ENCODE measurements at regions not wholly inside any gene's neighbourhood (a gene's known extent, or its start where the extent isn't known, plus 50 kb on each side); places are given as distances from the start of the nearest gene placed in this dataset.

DNA sequence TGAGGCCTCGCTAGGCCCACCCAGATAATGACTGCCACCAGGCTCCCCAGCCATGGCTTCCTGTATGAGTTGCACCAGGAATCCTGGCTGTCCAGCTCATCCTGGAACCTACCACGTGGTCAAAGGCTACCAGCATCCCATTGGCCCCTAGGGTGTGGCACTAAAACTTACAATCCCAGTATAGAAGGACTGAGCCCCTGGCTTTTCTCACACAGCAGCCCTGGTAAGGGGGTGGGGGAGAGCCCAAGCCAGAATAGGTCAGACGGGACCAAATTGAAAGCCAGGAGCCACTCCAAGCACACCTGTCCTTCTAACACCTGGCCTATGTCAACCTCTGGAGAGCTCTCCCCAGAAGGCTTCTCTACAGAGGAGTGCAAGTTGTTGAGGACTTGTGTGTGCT lies 269.3 kb upstream of the AGTR2 start:
- Mint-ChIP-seq H3K27me3 (ENCODE audit: low read depth) (peaks cover 4% of the 10 kb centered on the region), H3K4me1 (no peaks in the 10 kb centered on the region), H3K4me3 (no peak overlapping the region), H3K9me3 (no peaks in the 10 kb centered on the region), H3K27ac (no peak overlapping the region), H3K36me3 (peaks cover 32% of the 10 kb centered on the region)
- POLR2A ChIA-PET: no interaction called here
- ATAC-seq (no peak), DNase-seq (ENCODE audit: low spot score) (no peak)
- CTCF ChIA-PET: no interaction called here
- TF ChIP-seq ARID4B (CRISPR knock-in tag; IDR thresholded peaks at IDR 0.05; ENCODE audit: borderline replicate concordance): no peak
- TF ChIP-seq, protein P1, sequence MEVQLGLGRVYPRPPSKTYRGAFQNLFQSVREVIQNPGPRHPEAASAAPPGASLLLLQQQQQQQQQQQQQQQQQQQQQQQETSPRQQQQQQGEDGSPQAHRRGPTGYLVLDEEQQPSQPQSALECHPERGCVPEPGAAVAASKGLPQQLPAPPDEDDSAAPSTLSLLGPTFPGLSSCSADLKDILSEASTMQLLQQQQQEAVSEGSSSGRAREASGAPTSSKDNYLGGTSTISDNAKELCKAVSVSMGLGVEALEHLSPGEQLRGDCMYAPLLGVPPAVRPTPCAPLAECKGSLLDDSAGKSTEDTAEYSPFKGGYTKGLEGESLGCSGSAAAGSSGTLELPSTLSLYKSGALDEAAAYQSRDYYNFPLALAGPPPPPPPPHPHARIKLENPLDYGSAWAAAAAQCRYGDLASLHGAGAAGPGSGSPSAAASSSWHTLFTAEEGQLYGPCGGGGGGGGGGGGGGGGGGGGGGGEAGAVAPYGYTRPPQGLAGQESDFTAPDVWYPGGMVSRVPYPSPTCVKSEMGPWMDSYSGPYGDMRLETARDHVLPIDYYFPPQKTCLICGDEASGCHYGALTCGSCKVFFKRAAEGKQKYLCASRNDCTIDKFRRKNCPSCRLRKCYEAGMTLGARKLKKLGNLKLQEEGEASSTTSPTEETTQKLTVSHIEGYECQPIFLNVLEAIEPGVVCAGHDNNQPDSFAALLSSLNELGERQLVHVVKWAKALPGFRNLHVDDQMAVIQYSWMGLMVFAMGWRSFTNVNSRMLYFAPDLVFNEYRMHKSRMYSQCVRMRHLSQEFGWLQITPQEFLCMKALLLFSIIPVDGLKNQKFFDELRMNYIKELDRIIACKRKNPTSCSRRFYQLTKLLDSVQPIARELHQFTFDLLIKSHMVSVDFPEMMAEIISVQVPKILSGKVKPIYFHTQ (CRISPR knock-in tag; IDR thresholded peaks at IDR 0.05): no peak
- TF ChIP-seq ZNF317 (CRISPR knock-in tag; IDR thresholded peaks at IDR 0.05; ENCODE audit: borderline replicate concordance, low read depth): no peak
- TF ChIP-seq, protein P2, sequence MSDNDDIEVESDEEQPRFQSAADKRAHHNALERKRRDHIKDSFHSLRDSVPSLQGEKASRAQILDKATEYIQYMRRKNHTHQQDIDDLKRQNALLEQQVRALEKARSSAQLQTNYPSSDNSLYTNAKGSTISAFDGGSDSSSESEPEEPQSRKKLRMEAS (CRISPR knock-in tag; IDR thresholded peaks at IDR 0.05): no peak
- no peak for TF ChIP-seq FOXK1 (CRISPR knock-in tag; IDR thresholded peaks at IDR 0.05)
- TF ChIP-seq CBFB (CRISPR knock-in tag; IDR thresholded peaks at IDR 0.05; ENCODE audit: low read depth): no peak
- TF ChIP-seq, protein P3, sequence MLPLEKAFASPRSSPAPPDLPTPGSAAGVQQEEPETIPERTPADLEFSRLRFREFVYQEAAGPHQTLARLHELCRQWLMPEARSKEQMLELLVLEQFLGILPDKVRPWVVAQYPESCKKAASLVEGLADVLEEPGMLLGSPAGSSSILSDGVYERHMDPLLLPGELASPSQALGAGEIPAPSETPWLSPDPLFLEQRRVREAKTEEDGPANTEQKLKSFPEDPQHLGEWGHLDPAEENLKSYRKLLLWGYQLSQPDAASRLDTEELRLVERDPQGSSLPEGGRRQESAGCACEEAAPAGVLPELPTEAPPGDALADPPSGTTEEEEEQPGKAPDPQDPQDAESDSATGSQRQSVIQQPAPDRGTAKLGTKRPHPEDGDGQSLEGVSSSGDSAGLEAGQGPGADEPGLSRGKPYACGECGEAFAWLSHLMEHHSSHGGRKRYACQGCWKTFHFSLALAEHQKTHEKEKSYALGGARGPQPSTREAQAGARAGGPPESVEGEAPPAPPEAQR (CRISPR knock-in tag; IDR thresholded peaks at IDR 0.05): no peak
- TF ChIP-seq ZBTB21 (CRISPR knock-in tag; IDR thresholded peaks at IDR 0.05; ENCODE audit: borderline replicate concordance): no peak
- TF ChIP-seq USF1 (CRISPR knock-in tag; IDR thresholded peaks at IDR 0.05): no peak
- TF ChIP-seq ERG (CRISPR knock-in tag; IDR thresholded peaks at IDR 0.05): no peak
- TF ChIP-seq ZNF416 (CRISPR knock-in tag; IDR thresholded peaks at IDR 0.05): no peak
- TF ChIP-seq OVOL2 (CRISPR knock-in tag; IDR thresholded peaks at IDR 0.05; ENCODE audit: borderline replicate concordance): no peak
- TF ChIP-seq TCF7 (CRISPR knock-in tag; IDR thresholded peaks at IDR 0.05; ENCODE audit: low read depth): no peak
- no peak for TF ChIP-seq ZNF121 (CRISPR knock-in tag; IDR thresholded peaks at IDR 0.05)

- ATAC-seq: no peak
- CTCF ChIA-PET: interaction anchor here (1.0 kb wide), 1 partner anchor 38 kb away, joined by 3 read pairs; no protein-coding TSS in a partner anchor
- no peak overlapping the region for H3K27ac Mint-ChIP-seq
- H3K9me3 Mint-ChIP-seq: no peaks in the 10 kb centered on the region
- H3K4me3 Mint-ChIP-seq: no peak overlapping the region
- POLR2A ChIA-PET: no interaction called here
- H3K4me1 Mint-ChIP-seq: no peaks in the 10 kb centered on the region
- H3K27me3 Mint-ChIP-seq (ENCODE audit: low read depth): peaks cover 9% of the 10 kb centered on the region
- peaks cover 20% of the 10 kb centered on the region for H3K36me3 Mint-ChIP-seq
- no peak for DNase-seq (ENCODE audit: low spot score)
- TF ChIP-seq PRRX2 (CRISPR knock-in tag; IDR thresholded peaks at IDR 0.05) (no peak), SMAD4 (CRISPR knock-in tag; IDR thresholded peaks at IDR 0.05) (no peak), PRDM15 (CRISPR knock-in tag; IDR thresholded peaks at IDR 0.05) (no peak), GTF2I (CRISPR knock-in tag; conservative IDR thresholded peaks at IDR 0.05) (no peak)
- TF ChIP-seq, protein P4, sequence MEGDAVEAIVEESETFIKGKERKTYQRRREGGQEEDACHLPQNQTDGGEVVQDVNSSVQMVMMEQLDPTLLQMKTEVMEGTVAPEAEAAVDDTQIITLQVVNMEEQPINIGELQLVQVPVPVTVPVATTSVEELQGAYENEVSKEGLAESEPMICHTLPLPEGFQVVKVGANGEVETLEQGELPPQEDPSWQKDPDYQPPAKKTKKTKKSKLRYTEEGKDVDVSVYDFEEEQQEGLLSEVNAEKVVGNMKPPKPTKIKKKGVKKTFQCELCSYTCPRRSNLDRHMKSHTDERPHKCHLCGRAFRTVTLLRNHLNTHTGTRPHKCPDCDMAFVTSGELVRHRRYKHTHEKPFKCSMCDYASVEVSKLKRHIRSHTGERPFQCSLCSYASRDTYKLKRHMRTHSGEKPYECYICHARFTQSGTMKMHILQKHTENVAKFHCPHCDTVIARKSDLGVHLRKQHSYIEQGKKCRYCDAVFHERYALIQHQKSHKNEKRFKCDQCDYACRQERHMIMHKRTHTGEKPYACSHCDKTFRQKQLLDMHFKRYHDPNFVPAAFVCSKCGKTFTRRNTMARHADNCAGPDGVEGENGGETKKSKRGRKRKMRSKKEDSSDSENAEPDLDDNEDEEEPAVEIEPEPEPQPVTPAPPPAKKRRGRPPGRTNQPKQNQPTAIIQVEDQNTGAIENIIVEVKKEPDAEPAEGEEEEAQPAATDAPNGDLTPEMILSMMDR (IDR thresholded peaks at IDR 0.05): no peak
Observed at GRCh38 chrX:115902995-115903394, 267.5 kb upstream of the AGTR2 start.

Data from WTC11 (cell line).